IMR-90 (cell line): ENCODE measurements at regions not wholly inside any gene's neighbourhood (a gene's known extent, or its start where the extent isn't known, plus 50 kb on each side); places are given as distances from the start of the nearest gene placed in this dataset.
A peak's percentile ranks its signal among the peaks of the same experiment; 100 is the strongest.

Experiments
- ATAC-seq: fragments of 200-7000 bp; cut with Tn5 transposase; 2 replicates; pipeline ENCODE4 v1.9.1; 2020; ENCODE audit warnings: low read depth, mild to moderate bottlenecking, moderate library complexity
- BruUV-seq: library from RNA; stranded (reverse); fragments of 400-500 nt; replicated peaks from 2 replicates; lab custom pipeline; 2021; lab: Mats Ljungman, UMichigan
- CTCF ChIA-PET: fragments of 300-600 bp; formaldehyde crosslinking; extraction: SDS; loops from one replicate; lab custom pipeline; 2021; ENCODE audit warnings: antibody characterized with exemption; lab: Yijun Ruan, JAX
- POLR2A ChIA-PET: fragments of 300-600 bp; sonication (Branson Sonifier 250); formaldehyde crosslinking; loops from one replicate; lab custom pipeline; 2022; ENCODE audit warnings: antibody characterized with exemption; ENCODE audit not compliant: unreplicated experiment; lab: Charles Lee
- DNase-seq: peaks from one replicate; pipeline ENCODE4 v3.0.0; 2013
- H2AFZ ChIP-seq: replicated peaks from 2 replicates; pipeline ENCODE3; 2013; ENCODE audit warnings: low read length, mild to moderate bottlenecking; ENCODE audit not compliant: poor library complexity
- H2AK5ac ChIP-seq: 2 replicates; pipeline ENCODE4 v1.6.1; 2013; ENCODE audit warnings: low read depth, low read length, inconsistent platforms
- H2AK9ac ChIP-seq: replicated peaks from 2 replicates; pipeline ENCODE3; 2013; ENCODE audit warnings: mild to moderate bottlenecking, low read depth, low read length, moderate library complexity; ENCODE audit not compliant: poor library complexity
- H2BK120ac ChIP-seq: 2 replicates; pipeline ENCODE4 v1.6.1; 2013; ENCODE audit warnings: low read depth, low read length, inconsistent platforms
- H2BK15ac ChIP-seq: 3 replicates; pipeline ENCODE4 v1.6.1; 2013; ENCODE audit warnings: low read depth, low read length, inconsistent platforms
- H2BK20ac ChIP-seq: 2 replicates; pipeline ENCODE4 v1.6.1; 2013; ENCODE audit warnings: low read depth, mild to moderate bottlenecking, inconsistent platforms, low read length, moderate library complexity
- H2BK5ac ChIP-seq: 2 replicates; pipeline ENCODE4 v1.6.1; 2013; ENCODE audit warnings: mild to moderate bottlenecking, low read depth, low read length, inconsistent platforms; ENCODE audit not compliant: poor library complexity, severe bottlenecking
- H3K14ac ChIP-seq: replicated peaks from 2 replicates; pipeline ENCODE4 v1.6.1; 2013; ENCODE audit warnings: low read depth, low read length, inconsistent platforms
- H3K18ac ChIP-seq: 2 replicates; pipeline ENCODE4 v1.6.1; 2013; ENCODE audit warnings: low read depth, low read length, control low read depth
- H3K23ac ChIP-seq: 2 replicates; pipeline ENCODE4 v1.6.1; 2013; ENCODE audit warnings: low read depth, low read length, inconsistent platforms
- H3K27ac ChIP-seq: 2 replicates; pipeline ENCODE4 v1.5.1; 2013; ENCODE audit warnings: mild to moderate bottlenecking, control low read depth, low read length; ENCODE audit not compliant: insufficient read depth
- H3K27me3 ChIP-seq: 2 replicates; pipeline ENCODE4 v1.6.1; 2013; ENCODE audit warnings: low read length; ENCODE audit not compliant: control insufficient read depth, insufficient read depth
- H3K36me3 ChIP-seq: 2 replicates; pipeline ENCODE4 v1.6.1; 2013; ENCODE audit warnings: low read length, mixed read lengths; ENCODE audit not compliant: control insufficient read depth, insufficient read depth
- H3K4ac ChIP-seq: 2 replicates; pipeline ENCODE4 v1.6.1; 2013; ENCODE audit warnings: low read depth, low read length, inconsistent platforms
- H3K4me1 ChIP-seq: 2 replicates; pipeline ENCODE4 v1.6.1; 2013; ENCODE audit warnings: low read length, mixed read lengths; ENCODE audit not compliant: control insufficient read depth, insufficient read depth
- H3K4me2 ChIP-seq: 2 replicates; pipeline ENCODE4 v1.6.1; 2013; ENCODE audit warnings: low read depth, mild to moderate bottlenecking, control low read depth, low read length, moderate library complexity
- H3K4me3 ChIP-seq: 2 replicates; pipeline ENCODE4 v1.5.1; 2013; ENCODE audit warnings: low read depth, mild to moderate bottlenecking, control low read depth, low read length, moderate library complexity; ENCODE audit not compliant: insufficient read depth
- H3K56ac ChIP-seq: 2 replicates; pipeline ENCODE4 v1.6.1; 2013; ENCODE audit warnings: low read length, inconsistent platforms; ENCODE audit not compliant: insufficient read depth; ENCODE audit errors: extremely low read depth
- H3K79me1 ChIP-seq, 2 experiments: 2 replicates each; pipeline ENCODE4 v1.6.1; 2013; ENCODE audit warnings: low read length in 2 of 2, inconsistent platforms in 1 of 2, low read depth in 1 of 2
- H3K9ac ChIP-seq: 2 replicates; pipeline ENCODE4 v1.6.1; 2013; ENCODE audit warnings: low read depth, low read length, control low read depth
- H3K9me1 ChIP-seq: 2 replicates; pipeline ENCODE4 v1.6.1; 2013; ENCODE audit warnings: low read length, inconsistent platforms; ENCODE audit not compliant: insufficient read depth
- H3K9me3 ChIP-seq: 2 replicates; pipeline ENCODE4 v1.6.1; 2013; ENCODE audit warnings: low read length; ENCODE audit not compliant: control insufficient read depth, insufficient read depth
- H4K20me1 ChIP-seq: 2 replicates; pipeline ENCODE4 v1.6.1; 2013; ENCODE audit warnings: low read length, inconsistent platforms; ENCODE audit not compliant: insufficient read depth
- H4K5ac ChIP-seq: 2 replicates; pipeline ENCODE4 v1.6.1; 2013; ENCODE audit warnings: mild to moderate bottlenecking, low read depth, low read length, control low read depth
- H4K8ac ChIP-seq, 2 experiments: 2 replicates each; pipeline ENCODE4 v1.6.1; 2013; ENCODE audit warnings: low read depth in 2 of 2, low read length in 2 of 2, control low read depth in 1 of 2, inconsistent platforms in 1 of 2
- H4K91ac ChIP-seq: 2 replicates; pipeline ENCODE4 v1.6.1; 2013; ENCODE audit warnings: low read depth, low read length, inconsistent platforms; ENCODE audit not compliant: insufficient read depth
- CTCF ChIP-seq: conservative IDR thresholded peaks from 2 replicates; pipeline ENCODE4 v1.5.1; 2012; ENCODE audit warnings: mild to moderate bottlenecking, low read depth, low read length, improper control_type of control experiment
- MAZ ChIP-seq: IDR thresholded peaks from 2 replicates; pipeline ENCODE4 v1.6.1; 2012; ENCODE audit warnings: low read depth, mild to moderate bottlenecking, low read length, improper control_type of control experiment, moderate library complexity, borderline replicate concordance
- MXI1 ChIP-seq: IDR thresholded peaks from 2 replicates; pipeline ENCODE4 v1.6.1; 2012; ENCODE audit warnings: low read depth, mild to moderate bottlenecking, low read length, moderate library complexity, borderline replicate concordance
- NFE2L2 ChIP-seq: fragments of 150-350 bp; IDR thresholded peaks from 2 replicates; pipeline ENCODE4 v1.6.1; 2016; ENCODE audit warnings: low read depth, mild to moderate bottlenecking, low read length
- RAD21 ChIP-seq: IDR thresholded peaks from 2 replicates; pipeline ENCODE4 v1.6.1; 2012; ENCODE audit warnings: low read length, improper control_type of control experiment
- SMC3 ChIP-seq: fragments of 150-350 bp; IDR thresholded peaks from 2 replicates; pipeline ENCODE4 v1.6.1; 2016; ENCODE audit warnings: low read depth, mild to moderate bottlenecking, antibody characterized with exemption, low read length, moderate library complexity
- WGBS, 2 experiments: methylation state at CpG; one replicate each; pipeline versions ENCODE4 v1.1.5 to v1.1.7; 2013; ENCODE audit warnings: missing lambda C conversion rate in 2 of 2; ENCODE audit not compliant: insufficient read length in 1 of 2; ENCODE audit errors: extremely low coverage in 2 of 2; 5-methylcytosine and 5-hydroxymethylcytosine counted together
- dilution Hi-C: fragments of 300-500 bp; cut with HindIII; formaldehyde crosslinking; loops from one replicate; pipeline ENCODE4 v1.14.3; 2018; ENCODE audit warnings: low sequenced_read_pairs; ENCODE audit not compliant: unreplicated experiment
- in situ Hi-C: fragments of 300-500 bp; cut with MboI; formaldehyde crosslinking; loops from 3 replicates; pipeline ENCODE4 v1.14.3; 2019; ENCODE audit warnings: low sequenced_read_pairs, inconsistent platforms, mixed read lengths
- intact Hi-C: fragments of 100-400 bp; cut with micrococcal nuclease; formaldehyde crosslinking; loops from 2 replicates; pipeline ENCODE4 v1.10.0; 2022

- ATAC-seq (no peak), DNase-seq (peak; percentile 49)
- no peak overlapping the region for H2AFZ ChIP-seq
- H3K23ac ChIP-seq, result no peak overlapping the region
- H2BK5ac ChIP-seq, result no peak overlapping the region
- H3K27ac ChIP-seq, result no peak overlapping the region
- H3K4ac ChIP-seq, result no peak overlapping the region
- in situ Hi-C loops, result no loop called here
- H3K79me1 ChIP-seq, result no peaks in the 10 kb centered on the region
- no peaks in the 10 kb centered on the region for H4K20me1 ChIP-seq
- H3K18ac ChIP-seq, result no peak overlapping the region
- dilution Hi-C loops, result no loop called here
- no peaks in the 10 kb centered on the region for H3K36me3 ChIP-seq
- no peak overlapping the region for H3K9ac ChIP-seq
- H4K8ac ChIP-seq, result no peak overlapping the region
- H3K9me3 ChIP-seq, result no peaks in the 10 kb centered on the region
- H2BK20ac ChIP-seq, result no peak overlapping the region
- POLR2A ChIA-PET, result no interaction called here
- no peak overlapping the region for H2BK15ac ChIP-seq
- CTCF ChIA-PET, result interaction anchor here (0.6 to 0.7 kb wide), 4 partner anchors 206 to 1303 kb away, joined by 3 to 7 read pairs (median 3); no protein-coding TSS in a partner anchor
- intact Hi-C loops, result loop anchor here (1.0 to 10.0 kb wide), 4 partner anchors 584 to 1298 kb away; no protein-coding TSS in a partner anchor
- WGBS, 2 experiments, result 100% methylated on average over 1 of the region's 2 CpGs; no CpG with 5 or more reads in 1 of the 2 experiments
- BruUV-seq, result no TSS peak
- H3K56ac ChIP-seq, result no peak overlapping the region
- no peak overlapping the region for H4K91ac ChIP-seq
- TF ChIP-seq MXI1, result no peak
- TF ChIP-seq MAZ, result no peak
- TF ChIP-seq NFE2L2, result no peak
- peak; percentile 61 for TF ChIP-seq CTCF
- TF ChIP-seq RAD21, result peak; percentile 64
- peak; percentile 59; the same call in 1 of the 2 replicates for TF ChIP-seq SMC3
- no peak overlapping the region for H2AK9ac ChIP-seq
- no peak overlapping the region for H2BK120ac ChIP-seq
- H3K27me3 ChIP-seq, result peaks cover 7% of the 10 kb centered on the region
- H2AK5ac ChIP-seq, result no peak overlapping the region
- H3K9me1 ChIP-seq, result no peaks in the 10 kb centered on the region
- H3K4me3 ChIP-seq, result no peak overlapping the region
- H3K4me1 ChIP-seq, result no peaks in the 10 kb centered on the region
- no peak overlapping the region for H3K14ac ChIP-seq
- H4K5ac ChIP-seq, result no peak overlapping the region
- no peak overlapping the region for H3K4me2 ChIP-seq
Measured at GRCh38 chr5:39578887-39579497, 154.2 kb upstream of the DAB2 start.
